Fibroblast of mammary gland (primary cell): ENCODE measurements at regions not wholly inside any gene's neighbourhood (a gene's known extent, or its start where the extent isn't known, plus 50 kb on each side); places are given as distances from the start of the nearest gene placed in this dataset.
"Not testable (repeated sequence)": the region's sequence is repeated elsewhere in the genome, so short reads cannot be mapped to it uniquely, and the experiment has no call there.

Experiments used
- DNase-seq: peaks from one replicate; pipeline ENCODE4 v3.0.0-alpha.2; 2010; ENCODE audit warnings: low read depth
- H3K4me3 ChIP-seq: 2 replicates; pipeline ENCODE4 v1.5.1; 2011; ENCODE audit warnings: low read depth, mild to moderate bottlenecking, low read length, moderate library complexity; ENCODE audit not compliant: control insufficient read depth
- CTCF ChIP-seq: conservative IDR thresholded peaks from 2 replicates; pipeline ENCODE4 v1.5.1; 2011; ENCODE audit warnings: low read depth, low read length, inconsistent platforms; ENCODE audit not compliant: control insufficient read depth, insufficient read depth

GRCh38 chr5:100693481-100693880 is 158.3 kb downstream of the FAM174A start:
- no peak for DNase-seq
- H3K4me3 ChIP-seq, result no peak overlapping the region
- TF ChIP-seq CTCF, result no peak

DNA sequence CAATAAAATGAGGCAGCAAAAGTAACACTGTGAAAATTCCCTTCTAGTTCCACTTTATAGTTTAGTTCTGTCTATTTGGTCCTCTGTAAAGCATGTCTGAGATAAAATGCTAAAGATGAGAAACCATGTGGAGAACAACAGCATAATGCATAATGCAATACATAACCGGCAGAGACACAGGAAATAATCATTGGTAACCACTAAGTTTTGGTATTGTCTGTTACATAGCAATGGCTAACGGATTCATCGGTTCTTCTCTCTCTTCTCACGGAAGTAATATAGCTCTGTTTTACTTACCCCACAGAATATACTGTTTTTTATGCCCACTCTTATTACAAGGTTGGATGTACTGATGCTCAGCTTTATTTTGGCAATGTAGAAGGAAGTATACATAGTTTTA is 158.9 kb downstream of the FAM174A start:
- no peak for DNase-seq
- no peak for TF ChIP-seq CTCF

GRCh38 chr5:100697970-100698369 is 162.8 kb downstream of the FAM174A start:
- H3K4me3 ChIP-seq, result no peak overlapping the region
- TF ChIP-seq CTCF, result peak; percentile 12
- no peak for DNase-seq

More for the DNA sequence above, 158.9 kb downstream of the FAM174A start:
- no peak overlapping the region for H3K4me3 ChIP-seq

GRCh38 chr5:100706776-100707175 is 171.6 kb downstream of the FAM174A start:
- peak; percentile 32 for TF ChIP-seq CTCF
- DNase-seq, result peak; percentile 35
- H3K4me3 ChIP-seq, result no peak overlapping the region

- H3K4me3 ChIP-seq, result no peak overlapping the region
- no peak for TF ChIP-seq CTCF
- DNase-seq, result no peak
These were observed 173.5 kb downstream of the FAM174A start for GRCh38 chr5:100708645-100709171.

DNA sequence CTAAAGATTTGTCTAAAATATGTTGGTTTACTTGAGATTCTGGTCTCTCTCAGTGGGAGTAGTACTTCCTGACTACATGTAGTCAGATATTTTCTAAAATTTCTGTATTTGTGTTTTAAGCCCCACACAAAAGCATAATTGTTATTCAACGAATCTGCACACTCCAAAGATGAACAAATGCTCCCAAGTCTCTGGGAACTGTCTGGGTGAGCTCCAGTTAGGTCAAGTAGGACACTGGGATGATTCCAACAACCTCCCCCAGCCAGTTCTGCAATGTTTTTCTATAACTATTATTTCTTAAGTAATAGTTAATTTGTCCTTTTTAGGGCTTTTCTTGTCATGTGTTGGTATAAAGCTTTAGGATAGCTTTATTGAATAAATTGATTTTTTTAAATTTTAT is 174.6 kb downstream of the FAM174A start:
- DNase-seq, result no peak
- TF ChIP-seq CTCF, result no peak
- H3K4me3 ChIP-seq, result no peak overlapping the region

DNA sequence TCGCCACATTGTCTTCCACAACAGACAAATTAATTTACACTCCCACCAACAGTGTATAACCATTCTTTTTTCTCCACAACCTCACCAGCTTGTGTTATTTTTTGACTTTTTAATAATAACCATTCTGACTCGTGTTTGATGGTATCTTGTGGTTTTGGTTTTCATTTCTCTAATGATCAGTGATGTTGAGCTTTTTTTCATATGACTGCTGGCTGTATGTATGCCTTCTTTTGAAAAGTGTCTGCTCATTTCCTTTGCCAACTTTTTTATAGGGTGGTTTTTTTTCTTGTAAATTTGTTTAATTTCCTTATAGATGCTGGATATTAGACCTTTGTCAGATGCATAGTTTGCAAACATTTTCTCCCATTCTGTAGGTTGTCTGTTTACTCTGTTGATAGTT is 179.6 kb downstream of the FAM174A start:
- not testable (repeated sequence) for H3K4me3 ChIP-seq, DNase-seq
